C4-2B (cell line): ENCODE measurements at regions not wholly inside any gene's neighbourhood (a gene's known extent, or its start where the extent isn't known, plus 50 kb on each side); places are given as distances from the start of the nearest gene placed in this dataset.

Source experiments
- ZFX ChIP-seq: fragments of 450-650 bp; IDR thresholded peaks from 2 replicates; pipeline ENCODE4 v1.6.1; 2017
- TF ChIP-seq, protein P1 (sequence below): fragments of 450-650 bp; conservative IDR thresholded peaks from 2 replicates; pipeline ENCODE4 v1.5.1; 2017; ENCODE audit warnings: mild to moderate bottlenecking

DNA sequence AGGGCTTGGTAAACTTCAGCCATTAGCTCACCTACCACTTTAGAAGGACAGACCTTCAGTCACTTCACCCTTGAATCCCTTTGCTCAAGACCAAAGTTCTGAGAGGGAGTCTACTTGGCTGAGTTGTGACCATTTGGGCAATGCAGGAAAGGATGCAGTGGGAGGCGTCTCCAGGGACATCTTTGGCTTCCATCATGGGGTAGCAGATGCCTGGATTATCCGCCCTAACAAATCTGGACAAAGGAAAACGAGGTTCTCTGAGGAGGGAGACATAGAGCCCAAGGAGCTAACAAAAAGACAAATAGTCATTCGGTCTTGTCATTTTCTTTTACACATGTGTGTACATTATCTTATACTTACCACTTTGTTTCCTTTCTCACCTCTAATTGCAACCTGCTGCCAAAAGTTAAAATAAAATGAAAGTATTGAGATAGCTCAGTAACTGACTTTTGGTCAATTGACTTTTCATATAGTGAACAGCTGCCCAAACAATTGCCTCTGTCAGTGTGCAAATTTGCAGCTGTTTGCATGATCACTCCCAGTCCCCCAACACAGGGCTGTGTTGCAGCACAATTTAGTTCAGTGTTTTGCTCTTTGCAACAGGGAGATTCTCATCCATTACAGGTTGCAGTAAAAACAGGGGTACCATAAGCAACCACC lies 108.9 kb upstream of the EEF2KMT start:
- TF ChIP-seq, protein P1, sequence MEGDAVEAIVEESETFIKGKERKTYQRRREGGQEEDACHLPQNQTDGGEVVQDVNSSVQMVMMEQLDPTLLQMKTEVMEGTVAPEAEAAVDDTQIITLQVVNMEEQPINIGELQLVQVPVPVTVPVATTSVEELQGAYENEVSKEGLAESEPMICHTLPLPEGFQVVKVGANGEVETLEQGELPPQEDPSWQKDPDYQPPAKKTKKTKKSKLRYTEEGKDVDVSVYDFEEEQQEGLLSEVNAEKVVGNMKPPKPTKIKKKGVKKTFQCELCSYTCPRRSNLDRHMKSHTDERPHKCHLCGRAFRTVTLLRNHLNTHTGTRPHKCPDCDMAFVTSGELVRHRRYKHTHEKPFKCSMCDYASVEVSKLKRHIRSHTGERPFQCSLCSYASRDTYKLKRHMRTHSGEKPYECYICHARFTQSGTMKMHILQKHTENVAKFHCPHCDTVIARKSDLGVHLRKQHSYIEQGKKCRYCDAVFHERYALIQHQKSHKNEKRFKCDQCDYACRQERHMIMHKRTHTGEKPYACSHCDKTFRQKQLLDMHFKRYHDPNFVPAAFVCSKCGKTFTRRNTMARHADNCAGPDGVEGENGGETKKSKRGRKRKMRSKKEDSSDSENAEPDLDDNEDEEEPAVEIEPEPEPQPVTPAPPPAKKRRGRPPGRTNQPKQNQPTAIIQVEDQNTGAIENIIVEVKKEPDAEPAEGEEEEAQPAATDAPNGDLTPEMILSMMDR, result no peak
- no peak for TF ChIP-seq ZFX
